Lower leg skin (tissue), 4 donors: ENCODE measurements at regions not wholly inside any gene's neighbourhood (a gene's known extent, or its start where the extent isn't known, plus 50 kb on each side); places are given as distances from the start of the nearest gene placed in this dataset.
"Not testable (repeated sequence)": the region's sequence is repeated elsewhere in the genome, so short reads cannot be mapped to it uniquely, and the experiment has no call there.

Source experiments
- DNase-seq, 2 donors: peaks; one replicate each; pipeline ENCODE4 v3.0.0-alpha.2; 2019; ENCODE audit warnings: low spot score in 2 of 2
- H3K4me3 ChIP-seq: fragments of 200-600 bp; sonication (generic); 2 replicates; pipeline ENCODE4 v1.5.1; 2017; ENCODE audit warnings: mild to moderate bottlenecking, low read depth; ENCODE audit not compliant: poor library complexity, severe bottlenecking
- CTCF ChIP-seq, 3 donors: fragments of 450-650 bp; IDR thresholded peaks; one replicate each; pipeline ENCODE4 v1.5.1; 2016; ENCODE audit warnings: antibody characterized with exemption in 3 of 3, mild to moderate bottlenecking in 3 of 3, moderate library complexity in 2 of 3
- POLR2A ChIP-seq, 2 donors: fragments of 450-650 bp; IDR thresholded peaks; one replicate each; pipeline ENCODE4 v1.6.1; 2016 to 2017; ENCODE audit warnings: antibody characterized with exemption in 2 of 2, mild to moderate bottlenecking in 1 of 2, moderate library complexity in 1 of 2
- WGBS, 2 donors: methylation state at CpG; one replicate each; pipeline ENCODE4 v1.1.5; 2018; 5-methylcytosine and 5-hydroxymethylcytosine counted together
- intact Hi-C: fragments of 100-400 bp; cut with DNase I; formaldehyde crosslinking; loops from one replicate; pipeline ENCODE4 v1.15.0; 2023; ENCODE audit warnings: low total_unique reads

GRCh38 chr5:167363065-167363464, 928.4 kb upstream of the WWC1 start:
- TF ChIP-seq CTCF (IDR thresholded peaks at IDR 0.05) (no peak), POLR2A (IDR thresholded peaks at IDR 0.05) (no peak)
- no peak overlapping the region for H3K4me3 ChIP-seq
- DNase-seq = no peak
- 97 to 100% methylated on average over 2 of the region's 2 CpGs for WGBS, 2 donors
- intact Hi-C loops = no loop called here

GRCh38 chr5:167375125-167375524, 916.3 kb upstream of the WWC1 start:
- 86 to 88% methylated on average over 17 of the region's 17 CpGs for WGBS, 2 donors
- no peak for TF ChIP-seq POLR2A (IDR thresholded peaks at IDR 0.05)
- no peak for DNase-seq
- H3K4me3 ChIP-seq = no peak overlapping the region
- intact Hi-C loops = no loop called here

GRCh38 chr5:167378894-167379723, 912.3 kb upstream of the WWC1 start:
- H3K4me3 ChIP-seq = no peak overlapping the region
- no peak for TF ChIP-seq POLR2A (IDR thresholded peaks at IDR 0.05)
- no peak for TF ChIP-seq CTCF (IDR thresholded peaks at IDR 0.05)
- intact Hi-C loops = no loop called here
- WGBS, 2 donors = 54 to 59% methylated on average over 9 of the region's 9 CpGs
- DNase-seq = no peak

GRCh38 chr5:167381457-167381856, 910.0 kb upstream of the WWC1 start:
- WGBS, 2 donors = 54 to 59% methylated on average over 1 of the region's 1 CpG
- TF ChIP-seq POLR2A (IDR thresholded peaks at IDR 0.05) (no peak), CTCF (IDR thresholded peaks at IDR 0.05) (no peak)
- no peak for DNase-seq
- intact Hi-C loops = no loop called here
- no peak overlapping the region for H3K4me3 ChIP-seq

- TF ChIP-seq CTCF (IDR thresholded peaks at IDR 0.05) = no peak
- no peak for TF ChIP-seq POLR2A (IDR thresholded peaks at IDR 0.05)
- 68 to 90% methylated on average over 4 of the region's 4 CpGs for WGBS, 2 donors
- H3K4me3 ChIP-seq = no peak overlapping the region
- intact Hi-C loops = no loop called here
- no peak for DNase-seq
These were observed 901.9 kb upstream of the WWC1 start for GRCh38 chr5:167389537-167389936.

GRCh38 chr5:167391286-167391685, 900.2 kb upstream of the WWC1 start:
- DNase-seq, H3K4me3 ChIP-seq, intact Hi-C loops: not testable (repeated sequence)
- WGBS, 2 donors = 83 to 88% methylated on average over 4 of the region's 4 CpGs

- no peak overlapping the region for H3K4me3 ChIP-seq
- TF ChIP-seq POLR2A (IDR thresholded peaks at IDR 0.05) (no peak), CTCF (IDR thresholded peaks at IDR 0.05) (no peak)
- DNase-seq = no peak
- 86 to 88% methylated on average over 5 of the region's 5 CpGs for WGBS, 2 donors
- intact Hi-C loops = no loop called here
These were observed 899.2 kb upstream of the WWC1 start for GRCh38 chr5:167392240-167392639.
